ENCODE measurements at regions not wholly inside any gene's neighbourhood (a gene's known extent, or its start where the extent isn't known, plus 50 kb on each side); places are given as distances from the start of the nearest gene placed in this dataset.
"Not testable (repeated sequence)": the region's sequence is repeated elsewhere in the genome, so short reads cannot be mapped to it uniquely, and the experiment has no call there.

DNA sequence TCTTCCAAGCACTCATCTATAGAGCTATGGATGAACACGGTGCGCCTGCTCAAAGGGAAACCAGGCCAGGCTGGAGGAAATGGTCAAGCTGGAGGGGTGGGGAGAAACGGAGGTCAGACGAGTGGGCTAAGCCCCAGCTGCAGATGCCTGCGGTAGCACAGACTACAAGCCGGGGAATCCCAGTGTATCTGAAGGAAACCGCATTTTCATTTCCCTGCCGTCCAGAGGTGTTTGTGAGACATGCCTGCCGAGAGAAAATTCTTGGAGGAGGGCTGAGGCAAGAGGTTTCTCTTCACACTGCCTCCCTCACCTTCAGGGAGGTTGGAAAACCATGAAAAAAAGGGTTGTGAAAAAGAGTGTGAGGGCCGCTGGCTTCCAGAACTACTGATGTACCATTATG, 102.0 kb upstream of the FOXN3 start:
- no peak for DNase-seq

DNA sequence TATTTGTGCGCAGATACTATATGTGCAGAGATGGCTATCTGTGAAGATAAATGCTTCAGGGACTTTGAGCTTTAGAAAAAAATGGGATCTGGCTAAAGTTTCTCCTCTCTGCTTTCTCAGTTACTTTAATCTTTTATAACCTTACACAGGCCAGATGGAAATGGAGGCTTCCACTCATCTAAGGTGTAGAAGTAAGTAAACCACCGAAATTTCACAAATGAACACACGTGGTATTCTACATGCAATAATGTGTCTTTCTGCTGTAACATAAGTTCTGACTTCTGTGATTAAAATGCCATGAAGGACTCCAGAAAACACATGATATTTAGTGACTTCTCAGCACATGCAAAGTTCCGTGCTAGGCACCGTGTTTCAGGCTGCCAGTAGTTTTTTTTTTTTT, 99.1 kb upstream of the FOXN3 start:
- no peak for DNase-seq

DNA sequence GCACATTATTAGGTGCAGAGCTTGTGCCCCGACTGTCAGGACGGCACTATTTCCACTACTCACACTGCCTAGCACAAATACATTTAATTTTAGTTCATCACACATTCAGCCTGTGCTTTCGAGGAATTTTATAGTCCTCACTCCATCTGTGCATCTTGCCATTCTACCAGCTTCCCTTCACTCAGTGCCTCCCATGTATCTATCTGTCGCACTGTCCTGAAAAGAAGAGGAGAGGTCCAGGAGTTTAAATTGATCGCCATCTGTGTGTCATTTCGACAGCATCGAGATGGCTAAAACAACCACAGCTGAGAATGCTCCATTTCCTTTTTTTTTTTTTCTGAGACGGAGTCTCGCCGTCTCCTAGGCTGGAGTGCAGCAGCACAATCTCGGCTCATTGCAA, 97.6 kb upstream of the FOXN3 start:
- no peak for DNase-seq

DNA sequence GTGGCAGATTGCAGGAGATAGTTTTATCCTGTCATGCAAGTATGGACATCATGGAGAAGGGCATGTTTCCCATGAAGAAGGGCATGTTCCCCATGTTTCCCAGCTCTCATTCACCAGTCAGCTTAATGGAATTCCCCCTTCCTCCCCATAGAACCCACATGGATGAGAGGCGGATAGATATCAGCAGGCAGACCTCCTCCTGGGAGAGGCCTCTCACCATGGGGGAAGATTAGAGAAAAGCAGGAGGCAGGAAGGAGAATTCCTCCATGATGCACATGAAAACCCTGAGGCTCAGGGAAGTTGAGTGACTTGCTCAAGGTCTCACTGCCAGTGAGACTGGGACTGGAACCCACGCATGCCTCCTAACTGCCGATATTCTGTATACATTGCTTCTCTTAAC, 92.9 kb upstream of the FOXN3 start:
- DNase-seq: no peak

DNA sequence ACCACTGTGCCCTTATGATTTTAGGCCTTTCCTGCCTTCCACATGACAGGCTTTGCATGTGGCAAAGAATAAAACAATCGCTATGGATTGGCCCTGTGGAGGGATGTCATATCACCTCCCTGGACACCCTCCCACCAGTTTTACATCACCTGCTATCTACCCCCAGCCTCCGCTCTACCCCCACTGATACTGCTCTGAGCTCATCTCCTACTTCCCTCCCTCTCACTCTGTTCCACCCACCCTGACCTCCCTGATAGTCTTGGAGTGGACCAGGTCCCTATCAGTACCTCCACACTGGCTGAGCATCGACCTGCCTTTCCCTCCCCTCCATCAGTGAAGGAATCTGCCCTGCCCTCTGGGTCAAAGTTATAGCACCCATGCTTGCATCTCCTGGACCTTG, 91.8 kb upstream of the FOXN3 start:
- DNase-seq: no peak

DNA sequence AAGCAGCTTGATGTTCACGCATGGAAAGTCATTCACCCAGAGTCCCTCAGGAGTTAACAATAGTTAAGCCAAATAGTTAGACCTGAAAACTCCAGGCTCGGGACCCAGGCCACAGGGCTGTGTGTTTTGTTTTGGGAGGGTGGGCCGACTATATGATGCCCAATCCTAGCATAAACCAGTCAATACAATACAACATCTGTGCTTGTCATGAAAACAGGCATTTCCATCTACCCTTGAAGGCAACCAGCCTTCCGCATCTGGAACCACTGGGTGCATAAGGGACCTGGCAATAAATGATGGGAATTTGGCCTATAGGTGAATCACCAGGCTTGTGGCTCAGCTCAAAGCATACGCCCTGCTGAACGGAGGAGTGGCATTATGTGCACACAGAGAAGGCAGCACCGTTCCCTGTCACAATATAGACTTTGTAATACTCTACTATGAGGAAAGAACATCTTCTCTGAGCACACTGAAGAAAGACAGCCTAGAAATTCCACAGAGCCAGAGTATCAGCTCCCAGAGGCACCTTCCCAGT, 91.0 kb upstream of the FOXN3 start:
- DNase-seq: no peak

DNA sequence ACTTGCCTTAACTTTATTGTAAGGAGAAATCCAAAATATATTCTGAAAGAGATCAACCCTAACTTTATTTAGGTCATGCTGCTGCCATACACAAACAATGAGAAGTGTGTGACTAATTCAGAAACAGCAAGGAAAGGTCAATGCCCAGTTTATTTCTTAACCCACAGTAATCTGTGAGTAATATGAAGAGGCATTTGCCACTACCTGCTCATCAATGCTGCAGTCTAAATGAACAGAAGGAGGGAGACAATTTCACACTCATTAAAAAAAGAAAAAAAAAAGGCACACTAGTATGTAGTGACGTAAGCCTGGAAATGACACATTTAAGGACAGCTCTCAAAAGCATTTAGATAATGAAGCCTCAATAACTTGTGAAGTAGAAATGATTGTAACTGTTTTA, 90.5 kb upstream of the FOXN3 start:
- DNase-seq: no peak

DNA sequence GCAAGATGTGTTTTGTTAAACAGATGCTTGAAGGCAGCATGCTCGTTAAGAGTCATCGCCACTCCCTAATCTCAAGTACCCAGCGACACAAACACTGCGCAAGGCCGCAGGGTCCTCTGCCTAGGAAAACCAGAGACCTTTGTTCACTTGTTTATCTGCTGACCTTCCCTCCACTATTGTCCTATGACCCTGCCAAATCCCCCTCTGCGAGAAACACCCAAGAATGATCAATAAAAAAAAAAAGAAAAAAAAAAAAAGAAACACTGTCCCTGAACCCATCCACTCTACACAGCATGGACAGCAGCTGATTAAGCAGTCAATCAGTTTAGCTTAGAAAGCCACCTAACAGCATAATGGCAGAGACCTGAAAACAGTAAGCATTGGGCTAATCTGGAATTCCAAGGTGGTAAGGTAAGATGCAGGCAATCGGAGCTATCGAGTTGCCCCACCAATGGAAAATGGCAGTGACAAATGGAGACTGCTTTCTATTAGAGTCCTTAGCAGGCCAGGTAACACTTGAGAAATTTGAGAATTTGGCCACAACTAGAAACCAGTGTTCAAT, 89.9 kb upstream of the FOXN3 start:
- DNase-seq: not testable (repeated sequence)

DNA sequence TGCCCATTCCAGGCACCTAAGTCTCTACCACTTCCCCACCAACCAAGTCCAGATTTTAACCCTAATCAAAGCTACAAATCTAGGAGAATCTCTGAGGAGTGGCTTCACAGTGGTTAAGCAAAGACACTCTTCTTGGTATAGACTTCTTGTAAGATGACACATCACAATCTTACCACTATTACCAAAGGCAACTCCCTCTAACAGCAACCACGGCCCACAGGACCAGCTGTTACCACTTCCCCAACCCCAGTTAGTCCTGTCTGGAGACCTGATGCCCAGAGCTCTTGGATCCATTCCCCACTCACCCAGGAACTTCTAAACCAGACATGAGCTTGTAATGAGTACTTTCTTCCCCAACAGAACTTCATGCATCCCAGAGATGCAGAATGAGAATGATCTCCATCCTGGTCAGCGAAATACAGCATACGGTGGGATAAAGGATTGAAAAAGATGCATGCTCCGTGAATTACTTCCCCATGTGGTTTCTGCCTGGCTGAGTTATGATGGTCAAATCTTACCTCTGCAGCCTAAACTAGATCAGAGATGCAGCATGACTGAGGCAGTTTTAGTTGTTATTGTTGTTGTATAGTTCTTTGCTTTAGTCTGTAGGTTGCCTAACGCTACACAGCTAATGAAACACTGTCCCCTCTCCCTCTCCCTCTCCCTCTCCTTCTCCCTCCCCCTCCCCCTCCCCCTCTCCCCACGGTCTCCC, 87.7 kb upstream of the FOXN3 start:
- DNase-seq: no peak

DNA sequence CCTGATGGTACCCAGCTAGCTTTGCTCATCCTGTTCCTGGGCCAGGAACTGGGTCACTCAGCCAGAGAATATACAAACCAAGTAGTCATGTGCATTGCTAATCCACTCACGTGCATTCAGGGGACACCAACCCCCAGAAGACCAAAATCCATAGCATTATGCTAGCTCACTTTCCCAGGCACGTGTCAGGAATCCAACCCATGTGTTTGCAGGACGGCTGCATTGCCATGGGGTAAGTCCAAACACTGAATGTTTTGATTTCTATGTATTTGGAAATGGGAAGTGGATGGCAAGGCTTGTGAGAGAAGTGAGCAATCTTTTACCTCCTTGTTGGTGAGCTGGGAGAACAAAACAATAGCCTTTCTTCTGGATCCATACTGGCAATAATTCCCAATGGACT, 87.1 kb upstream of the FOXN3 start:
- DNase-seq: no peak

DNA sequence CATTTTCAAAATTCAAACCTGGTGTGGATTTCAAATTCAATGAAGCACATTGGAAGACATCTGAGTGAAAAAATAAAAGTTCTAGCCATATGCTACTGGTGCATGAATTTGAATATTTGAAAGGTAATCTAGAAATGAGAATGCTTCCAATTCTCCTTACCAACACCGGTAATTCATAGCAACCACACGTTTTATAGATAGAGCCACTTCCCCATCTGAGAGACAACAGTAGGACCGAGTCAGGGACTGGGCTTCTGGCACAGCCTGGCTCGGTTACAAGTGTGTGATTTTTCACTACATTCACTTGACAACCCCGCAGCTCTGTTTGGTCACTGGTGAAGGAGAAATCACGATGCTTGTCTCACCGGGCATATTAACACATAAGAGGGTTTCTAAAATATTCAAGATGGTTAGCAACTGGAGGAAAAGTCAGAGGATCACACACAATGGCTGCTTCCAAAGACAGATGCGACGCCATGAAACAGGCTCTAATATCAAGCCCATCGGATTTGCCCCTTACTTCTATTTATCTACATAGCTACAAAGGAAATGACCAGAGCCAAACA, 86.5 kb upstream of the FOXN3 start:
- no peak for DNase-seq

DNA sequence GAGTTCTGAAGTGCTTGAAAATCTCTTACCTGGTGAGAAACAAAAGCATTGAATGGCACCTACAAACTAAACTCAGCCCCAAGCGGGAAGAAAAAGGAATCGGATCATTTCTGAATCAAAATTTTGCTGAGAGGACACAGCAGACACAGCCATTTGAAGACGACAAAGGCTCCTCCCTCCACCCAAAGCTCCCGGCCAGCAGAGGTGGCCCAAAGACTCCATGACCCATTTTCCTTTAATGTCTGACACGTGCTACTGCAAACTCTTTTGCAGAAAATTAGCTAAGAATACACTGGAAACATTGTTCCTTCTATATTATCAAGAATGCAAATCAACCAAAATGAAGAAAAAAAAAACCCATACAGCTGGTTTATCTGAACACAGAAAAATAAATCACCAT, 85.9 kb upstream of the FOXN3 start:
- DNase-seq: no peak

DNA sequence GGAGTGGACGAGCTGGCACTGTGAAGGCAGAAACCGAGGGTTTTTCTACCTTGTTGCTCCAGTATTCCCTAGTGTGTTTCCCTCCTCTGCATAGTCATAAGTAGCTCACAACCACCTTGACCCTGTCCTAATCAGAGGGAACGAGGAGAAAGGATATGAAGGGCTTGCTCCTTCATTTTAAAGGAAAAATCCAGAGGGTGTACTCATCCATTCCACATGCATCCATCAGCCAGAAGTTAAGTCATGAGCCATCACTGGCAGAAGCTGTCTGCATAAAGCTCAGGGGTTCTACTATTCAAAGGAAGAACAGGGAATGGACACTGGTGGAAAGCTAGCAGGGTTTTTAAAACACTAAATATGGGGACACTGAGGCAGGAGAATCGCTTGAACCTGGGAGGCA, 84.3 kb upstream of the FOXN3 start:
- no peak for DNase-seq

DNA sequence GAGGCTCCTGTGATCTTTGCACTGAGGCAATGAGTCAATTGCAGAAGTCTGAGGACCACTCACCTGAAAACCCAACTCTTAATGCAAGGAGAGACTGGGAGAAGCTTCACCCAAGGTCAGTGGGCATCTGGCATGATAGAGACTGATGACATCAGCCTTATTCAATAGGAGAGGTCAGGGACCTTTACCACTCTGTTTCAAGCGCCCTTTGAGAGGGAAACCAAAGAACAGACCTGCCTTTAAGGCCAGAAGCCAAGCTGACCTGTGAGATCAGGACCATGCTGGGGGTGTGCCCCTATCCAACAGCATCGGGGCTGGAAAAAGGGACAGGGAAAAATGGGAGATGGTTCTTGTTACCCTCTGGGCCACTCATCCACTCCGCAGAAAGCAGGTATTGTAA, 83.3 kb upstream of the FOXN3 start:
- no peak for DNase-seq

DNA sequence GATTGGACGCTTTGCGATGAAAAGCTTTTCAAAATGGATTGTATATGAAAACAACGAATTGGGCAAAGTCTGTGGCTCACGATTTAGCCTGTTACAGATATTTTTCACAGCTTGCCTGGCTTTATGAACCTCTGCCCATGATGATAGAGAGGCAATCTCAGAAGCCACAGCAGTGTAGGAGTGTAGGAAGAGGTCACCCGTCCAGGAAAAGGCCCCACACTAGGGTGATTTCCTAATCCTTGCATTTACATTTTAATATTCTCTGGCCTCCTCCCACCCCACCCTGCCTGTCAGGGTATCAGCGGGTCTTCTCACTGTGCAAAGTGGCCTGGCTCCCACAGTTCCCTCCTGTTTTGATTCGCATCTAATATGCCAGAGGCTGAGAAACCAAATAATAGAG, 81.8 kb upstream of the FOXN3 start:
- DNase-seq: no peak

DNA sequence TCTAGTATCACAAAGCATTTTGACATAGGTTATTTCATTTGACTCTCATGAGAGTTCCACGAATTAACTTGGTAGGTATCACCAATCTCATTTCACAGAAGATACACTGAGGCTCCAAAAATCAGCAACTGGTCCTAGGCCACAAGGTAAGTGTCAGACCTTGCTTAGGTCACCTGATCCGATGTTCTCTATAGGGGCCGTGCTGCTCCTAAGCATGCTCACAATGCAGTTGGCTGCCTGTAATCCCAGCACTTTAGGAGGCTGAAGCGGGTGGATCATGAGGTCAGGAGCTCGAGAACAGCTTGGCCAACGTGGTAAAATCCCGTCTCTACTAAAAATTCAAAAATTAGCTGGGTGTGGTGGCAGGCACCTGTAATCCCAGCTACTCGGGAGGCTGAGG, 78.7 kb upstream of the FOXN3 start:
- no peak for DNase-seq

DNA sequence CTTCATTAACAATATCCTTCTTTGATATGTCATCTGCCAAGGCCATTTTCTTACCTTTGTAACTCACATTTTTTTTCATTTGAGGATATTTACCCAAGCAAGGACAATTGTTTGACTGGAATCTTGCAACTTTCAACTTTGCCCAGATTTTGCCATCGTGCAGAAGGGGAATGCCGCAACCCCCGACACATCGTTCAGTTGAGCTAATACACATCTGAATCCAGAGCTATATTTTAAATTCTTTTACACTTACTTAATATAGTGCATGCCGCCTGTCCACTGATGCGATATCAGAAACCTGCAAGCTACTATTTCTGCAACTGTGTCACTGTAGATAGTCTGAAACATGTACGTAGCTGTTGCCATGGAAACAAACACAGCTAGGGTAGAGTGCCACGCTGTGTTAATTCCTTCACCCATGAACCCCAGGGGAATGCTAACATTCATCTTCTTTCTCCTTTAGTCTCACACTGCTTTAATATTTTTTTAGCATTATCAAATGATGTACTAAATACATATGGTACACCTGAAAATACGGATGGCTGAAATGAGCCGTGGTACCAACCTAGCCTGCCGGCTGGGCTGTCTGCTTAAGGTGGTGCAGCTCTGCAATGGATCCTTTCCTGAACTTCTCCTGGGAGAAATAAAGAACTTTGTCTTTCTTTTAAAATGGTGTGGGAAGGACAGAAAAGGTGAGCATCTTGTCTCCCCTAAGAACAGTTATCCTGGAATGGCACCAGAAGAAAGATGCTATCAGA, 77.0 kb upstream of the FOXN3 start:
- no peak for DNase-seq

DNA sequence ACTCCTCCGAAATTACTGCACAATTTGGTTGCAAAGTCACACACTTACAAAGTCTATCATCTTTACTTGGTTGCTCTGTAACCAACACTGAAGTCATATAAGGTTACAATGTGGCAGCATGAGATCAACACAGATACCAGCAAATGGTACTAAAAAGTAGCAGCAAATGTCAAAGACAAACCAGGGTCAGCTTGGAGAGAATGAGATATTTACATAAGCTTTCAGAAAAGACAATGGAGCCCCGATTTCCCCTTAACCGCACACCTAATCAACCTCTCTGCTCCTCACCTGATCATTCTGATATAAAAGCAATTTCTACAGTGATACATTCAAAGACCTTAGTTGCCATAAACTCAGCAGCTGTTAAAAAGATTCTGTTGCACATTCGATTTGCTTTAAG, 76.4 kb upstream of the FOXN3 start:
- no peak for DNase-seq

DNA sequence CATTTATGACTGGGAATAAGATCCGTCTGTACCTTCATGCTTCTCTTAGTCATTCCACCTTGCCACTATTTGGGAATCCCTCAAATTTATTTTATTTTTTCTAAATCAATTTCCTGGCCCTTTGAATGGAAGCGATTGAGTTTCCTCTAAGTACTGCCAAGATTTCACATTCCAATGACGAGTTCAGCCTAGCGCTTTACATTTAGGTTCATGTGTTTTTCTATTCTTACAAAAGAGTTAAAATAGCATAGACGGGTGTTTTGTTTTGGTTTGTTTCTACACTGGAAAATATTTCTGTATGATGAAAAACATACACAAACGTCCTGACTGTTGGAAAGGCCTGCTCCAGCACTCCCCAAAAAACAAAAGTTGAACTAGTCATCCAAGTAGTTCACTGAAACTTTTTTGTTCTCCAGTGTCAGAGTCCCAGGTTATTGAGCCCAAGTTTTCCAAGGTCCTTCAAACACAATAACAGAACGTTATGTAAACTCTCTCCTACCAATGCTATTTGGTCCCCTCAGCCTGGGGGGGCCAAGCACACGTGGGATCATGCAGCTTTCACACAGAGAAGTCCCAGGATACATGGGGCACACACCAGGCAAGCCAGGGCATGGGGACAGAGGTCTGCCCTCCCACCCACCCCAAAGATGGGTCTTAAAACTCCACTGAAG, 74.8 kb upstream of the FOXN3 start:
- DNase-seq: no peak

DNA sequence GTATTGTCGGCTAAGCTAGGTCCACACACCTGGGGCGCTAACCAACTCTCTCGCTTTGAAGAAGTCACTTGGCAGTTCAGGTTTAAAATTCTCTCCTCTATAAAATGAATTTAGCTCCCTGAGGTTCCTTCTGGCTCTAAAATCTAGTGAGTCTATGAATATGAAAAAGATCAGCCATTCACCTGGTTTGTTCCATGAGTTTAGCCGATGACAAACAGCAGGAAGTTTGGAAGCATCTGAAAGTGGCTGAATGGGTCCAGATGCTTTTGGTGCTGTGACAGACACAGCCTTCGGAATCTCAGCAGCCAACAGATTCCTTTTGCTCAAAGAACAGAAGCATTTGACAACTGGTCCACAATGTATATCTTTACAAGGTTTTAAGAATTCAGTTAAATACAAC, 73.4 kb upstream of the FOXN3 start:
- DNase-seq: no peak

DNA sequence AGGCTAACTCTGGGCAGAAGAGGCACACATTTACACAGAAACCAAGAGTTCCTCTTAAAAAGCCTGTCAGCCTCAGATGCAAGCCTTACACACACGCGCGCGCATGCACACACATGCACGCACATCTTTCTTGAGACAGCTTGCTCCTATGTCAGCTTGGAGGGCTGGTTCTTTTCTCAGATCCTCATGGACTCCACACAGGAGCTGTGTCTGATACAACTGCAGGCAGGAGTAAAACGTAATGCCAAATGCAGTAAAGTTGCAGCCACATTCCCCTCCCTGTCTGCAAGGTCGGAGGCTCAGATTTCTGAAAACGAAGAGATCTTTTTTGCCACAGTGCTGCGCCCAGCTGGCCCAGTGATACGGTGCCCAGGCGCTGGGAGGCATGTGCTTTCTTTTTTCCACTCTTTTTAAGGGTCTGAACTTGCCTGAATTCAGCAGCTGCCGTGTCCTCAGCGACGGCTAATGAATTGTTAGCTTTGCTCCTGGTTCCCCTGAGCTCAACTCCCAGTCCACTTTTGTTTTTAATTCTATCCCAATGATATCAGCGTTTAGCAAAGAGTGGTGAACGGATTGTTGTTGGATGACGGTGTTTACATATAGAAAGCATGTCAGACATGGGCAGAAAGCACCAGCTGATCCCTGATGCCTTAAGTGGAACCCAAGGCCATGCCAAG, 72.9 kb upstream of the FOXN3 start:
- no peak for DNase-seq

DNA sequence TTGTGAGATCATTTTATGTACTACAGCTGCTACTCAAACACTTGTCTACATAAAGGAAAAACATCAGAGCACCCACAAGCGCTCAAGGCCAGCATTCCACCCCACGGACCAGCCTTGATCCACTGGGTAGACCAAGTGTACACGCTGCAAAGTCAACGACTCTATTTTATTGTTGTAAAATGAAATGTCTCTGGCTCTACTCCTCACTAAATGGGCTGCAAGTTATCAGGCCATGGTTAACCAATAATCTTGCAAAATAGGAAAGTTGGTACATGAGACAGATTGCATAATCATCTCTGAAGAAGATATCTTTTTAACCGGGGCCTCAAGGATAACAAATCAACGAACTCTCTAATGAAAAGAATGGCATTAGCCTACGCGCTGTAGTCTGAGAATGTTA, 69.9 kb upstream of the FOXN3 start:
- no peak for DNase-seq

DNA sequence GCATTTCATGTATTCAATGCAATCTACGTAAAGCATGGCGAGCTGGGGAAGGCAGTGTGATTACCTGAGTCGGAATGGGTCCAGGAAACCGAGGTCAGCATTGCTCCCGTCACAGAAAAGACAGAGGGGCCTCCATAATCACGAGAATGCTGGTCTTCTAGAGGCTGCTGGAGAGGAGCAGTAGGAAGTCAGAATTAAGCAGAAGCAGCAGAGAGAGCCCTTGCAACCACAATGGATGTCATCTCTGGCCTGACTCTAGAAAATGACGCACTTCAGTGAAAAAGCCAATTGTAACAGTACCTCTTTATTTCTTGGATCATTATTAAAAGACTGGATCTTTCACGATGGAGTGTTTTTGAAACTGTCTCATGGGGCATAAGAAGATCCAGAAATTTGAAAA, 69.5 kb upstream of the FOXN3 start:
- DNase-seq: no peak
